DOHH2 (cell line): ENCODE measurements at regions not wholly inside any gene's neighbourhood (a gene's known extent, or its start where the extent isn't known, plus 50 kb on each side); places are given as distances from the start of the nearest gene placed in this dataset.

ENCODE experiments used
- EZH2phosphoT487 ChIP-seq: fragments of 200-600 bp; sonication (generic); IDR thresholded peaks from 2 replicates; pipeline ENCODE4 v1.6.1; 2017; ENCODE audit warnings: borderline replicate concordance, mild to moderate bottlenecking, antibody characterized with exemption, low read length, moderate library complexity, mixed read lengths
- TF ChIP-seq, protein P1 (sequence below): fragments of 200-600 bp; sonication (generic); IDR thresholded peaks from one replicate; pipeline ENCODE4 v1.5.1; 2014; ENCODE audit warnings: antibody characterized with exemption, mild to moderate bottlenecking, low read depth, low read length; ENCODE audit not compliant: poor library complexity, severe bottlenecking

GRCh38 chr13:34419025-34419424 is 523.0 kb upstream of the NBEA start:
- TF ChIP-seq, protein P1, sequence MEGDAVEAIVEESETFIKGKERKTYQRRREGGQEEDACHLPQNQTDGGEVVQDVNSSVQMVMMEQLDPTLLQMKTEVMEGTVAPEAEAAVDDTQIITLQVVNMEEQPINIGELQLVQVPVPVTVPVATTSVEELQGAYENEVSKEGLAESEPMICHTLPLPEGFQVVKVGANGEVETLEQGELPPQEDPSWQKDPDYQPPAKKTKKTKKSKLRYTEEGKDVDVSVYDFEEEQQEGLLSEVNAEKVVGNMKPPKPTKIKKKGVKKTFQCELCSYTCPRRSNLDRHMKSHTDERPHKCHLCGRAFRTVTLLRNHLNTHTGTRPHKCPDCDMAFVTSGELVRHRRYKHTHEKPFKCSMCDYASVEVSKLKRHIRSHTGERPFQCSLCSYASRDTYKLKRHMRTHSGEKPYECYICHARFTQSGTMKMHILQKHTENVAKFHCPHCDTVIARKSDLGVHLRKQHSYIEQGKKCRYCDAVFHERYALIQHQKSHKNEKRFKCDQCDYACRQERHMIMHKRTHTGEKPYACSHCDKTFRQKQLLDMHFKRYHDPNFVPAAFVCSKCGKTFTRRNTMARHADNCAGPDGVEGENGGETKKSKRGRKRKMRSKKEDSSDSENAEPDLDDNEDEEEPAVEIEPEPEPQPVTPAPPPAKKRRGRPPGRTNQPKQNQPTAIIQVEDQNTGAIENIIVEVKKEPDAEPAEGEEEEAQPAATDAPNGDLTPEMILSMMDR, result no peak
- TF ChIP-seq EZH2phosphoT487, result no peak
